HEK293 (cell line): ENCODE measurements at regions not wholly inside any gene's neighbourhood (a gene's known extent, or its start where the extent isn't known, plus 50 kb on each side); places are given as distances from the start of the nearest gene placed in this dataset.

Experiments
- CTCF ChIA-PET: fragments of 350-600 bp; formaldehyde crosslinking; extraction: SDS; loops from one replicate; lab custom pipeline; 2021; ENCODE audit warnings: antibody characterized with exemption; lab: Yijun Ruan, JAX
- POLR2A ChIA-PET: fragments of 300-600 bp; formaldehyde crosslinking; extraction: SDS; loops from one replicate; lab custom pipeline; 2020; ENCODE audit warnings: antibody characterized with exemption, inconsistent platforms; lab: Yijun Ruan, JAX
- H3K27ac ChIP-seq: fragments of 200-500 bp; sonication (Bioruptor generic); 2 replicates; pipeline ENCODE4 v1.5.1; 2014; ENCODE audit warnings: low read depth, low read length, control low read depth, inconsistent platforms; ENCODE audit errors: extremely low read depth
- H3K36me3 ChIP-seq, 2 experiments: fragments of 200-500 bp in 1 of 2; sonication (Bioruptor generic) in 1 of 2; 1 replicate in 1 of 2; 2 replicates in 1 of 2; pipeline ENCODE4 v1.5.1; 2014 to 2017; ENCODE audit warnings: inconsistent platforms in 2 of 2, low read length in 2 of 2; ENCODE audit not compliant: control insufficient read depth in 2 of 2, insufficient read depth in 1 of 2
- H3K4me1 ChIP-seq: fragments of 200-500 bp; sonication (Bioruptor generic); 2 replicates; pipeline ENCODE4 v1.5.1; 2014; ENCODE audit warnings: mild to moderate bottlenecking, low read length, inconsistent platforms; ENCODE audit not compliant: control insufficient read depth, insufficient read depth
- H3K4me3 ChIP-seq: 2 replicates; pipeline ENCODE4 v1.5.1; 2011; ENCODE audit warnings: low read depth, mild to moderate bottlenecking, control low read depth, low read length, moderate library complexity
- H3K9me3 ChIP-seq: fragments of 200-500 bp; sonication (Bioruptor generic); 2 replicates; pipeline ENCODE4 v1.5.1; 2014; ENCODE audit warnings: low read depth, low read length, inconsistent platforms; ENCODE audit not compliant: control insufficient read depth, insufficient read depth
- AEBP2 ChIP-seq: fragments of 450-650 bp; formaldehyde crosslinking; IDR thresholded peaks from 2 replicates; pipeline ENCODE4 v1.5.1; 2016; ENCODE audit warnings: missing biosample characterization, missing genetic modification characterization, borderline replicate concordance
- HOXD13 ChIP-seq: sonication (generic); formaldehyde crosslinking; IDR thresholded peaks from 2 replicates; pipeline ENCODE4 v1.8.0; 2022; ENCODE audit warnings: missing genetic modification reagents, borderline replicate concordance
- ZBTB1 ChIP-seq: fragments of 450-650 bp; formaldehyde crosslinking; IDR thresholded peaks from 2 replicates; pipeline ENCODE4 v1.5.1; 2016; ENCODE audit warnings: missing biosample characterization, missing genetic modification characterization
- ZBTB44 ChIP-seq: fragments of 450-650 bp; IDR thresholded peaks from 2 replicates; pipeline ENCODE4 v1.5.1; 2018; ENCODE audit warnings: missing biosample characterization, mild to moderate bottlenecking, missing genetic modification characterization
- ZFHX2 ChIP-seq: fragments of 450-650 bp; formaldehyde crosslinking; conservative IDR thresholded peaks from 2 replicates; pipeline ENCODE4 v1.5.1; 2016; ENCODE audit warnings: missing biosample characterization, missing genetic modification characterization
- ZNF10 ChIP-seq: fragments of 450-650 bp; formaldehyde crosslinking; IDR thresholded peaks from 2 replicates; pipeline ENCODE4 v1.5.1; 2017; ENCODE audit warnings: missing biosample characterization, missing genetic modification characterization
- ZNF148 ChIP-seq: fragments of 450-650 bp; formaldehyde crosslinking; IDR thresholded peaks from 2 replicates; pipeline ENCODE4 v1.5.0; 2017; ENCODE audit warnings: missing biosample characterization, missing genetic modification characterization, borderline replicate concordance
- ZNF2 ChIP-seq: fragments of 450-650 bp; formaldehyde crosslinking; IDR thresholded peaks from 2 replicates; pipeline ENCODE4 v1.5.1; 2016; ENCODE audit warnings: missing biosample characterization, missing genetic modification characterization
- ZNF48 ChIP-seq: fragments of 450-650 bp; formaldehyde crosslinking; IDR thresholded peaks from 2 replicates; pipeline ENCODE4 v1.5.1; 2016; ENCODE audit warnings: missing biosample characterization, missing genetic modification characterization
- ZNF514 ChIP-seq: fragments of 450-650 bp; formaldehyde crosslinking; IDR thresholded peaks from 2 replicates; pipeline ENCODE4 v1.5.1; 2016; ENCODE audit warnings: missing biosample characterization, missing genetic modification characterization
- ZNF544 ChIP-seq: fragments of 450-650 bp; formaldehyde crosslinking; IDR thresholded peaks from 2 replicates; pipeline ENCODE4 v1.5.0; 2017; ENCODE audit warnings: missing biosample characterization, missing genetic modification characterization
- ZNF560 ChIP-seq: fragments of 450-650 bp; formaldehyde crosslinking; IDR thresholded peaks from 2 replicates; pipeline ENCODE4 v1.5.1; 2017; ENCODE audit warnings: missing biosample characterization, missing genetic modification characterization, borderline replicate concordance
- ZNF658 ChIP-seq: fragments of 450-650 bp; formaldehyde crosslinking; IDR thresholded peaks from 2 replicates; pipeline ENCODE4; 2016; ENCODE audit warnings: missing biosample characterization, missing genetic modification characterization
- ZNF768 ChIP-seq: fragments of 450-650 bp; formaldehyde crosslinking; IDR thresholded peaks from 2 replicates; pipeline ENCODE4 v1.5.1; 2018; ENCODE audit warnings: missing biosample characterization, mild to moderate bottlenecking, missing genetic modification characterization
- ZNF837 ChIP-seq: fragments of 450-650 bp; formaldehyde crosslinking; IDR thresholded peaks from 2 replicates; pipeline ENCODE4 v1.5.1; 2016; ENCODE audit warnings: missing biosample characterization, missing genetic modification characterization
- TF ChIP-seq, protein P1 (sequence below): fragments of 450-650 bp; formaldehyde crosslinking; IDR thresholded peaks from 2 replicates; pipeline ENCODE4 v1.5.1; 2016; ENCODE audit warnings: missing biosample characterization, missing genetic modification characterization
- TF ChIP-seq, protein P2 (sequence below): fragments of 450-650 bp; formaldehyde crosslinking; IDR thresholded peaks from 2 replicates; pipeline ENCODE4 v1.5.1; 2016; ENCODE audit warnings: missing biosample characterization, missing genetic modification characterization
- TF ChIP-seq, protein P3 (sequence below): fragments of 450-650 bp; formaldehyde crosslinking; IDR thresholded peaks from 2 replicates; pipeline ENCODE4 v1.5.1; 2016; ENCODE audit warnings: missing biosample characterization, missing genetic modification characterization
- TF ChIP-seq, protein P4 (sequence below): fragments of 450-650 bp; formaldehyde crosslinking; IDR thresholded peaks from 2 replicates; pipeline ENCODE4 v1.5.1; 2016; ENCODE audit warnings: missing biosample characterization, missing genetic modification characterization
- TF ChIP-seq, protein P5 (sequence below): fragments of 450-650 bp; formaldehyde crosslinking; IDR thresholded peaks from 2 replicates; pipeline ENCODE4 v1.5.1; 2016; ENCODE audit warnings: missing biosample characterization, missing genetic modification characterization, borderline replicate concordance

DNA sequence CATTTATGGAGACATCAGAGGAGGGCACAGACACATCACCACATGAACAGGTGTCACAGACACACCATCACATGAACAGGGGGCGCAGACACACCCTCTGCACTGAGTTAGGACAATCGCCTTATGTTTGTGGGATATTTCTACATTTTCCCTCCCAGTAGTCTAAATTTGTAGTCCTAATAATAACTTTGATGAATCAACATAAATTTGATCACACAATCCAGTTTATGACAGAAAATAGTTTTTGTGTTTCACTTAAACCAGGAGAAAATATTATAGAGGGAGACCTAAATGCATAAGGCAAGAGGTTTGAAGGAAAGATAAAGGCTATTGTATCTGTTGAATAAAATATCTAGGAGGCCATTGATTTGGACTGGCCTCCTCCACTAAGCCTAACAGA is 195.7 kb downstream of the GPX5 start:
- Histone ChIP-seq H3K36me3 (no peaks in the 10 kb centered on the region), H3K9me3 (no peaks in the 10 kb centered on the region), H3K27ac (no peak overlapping the region), H3K4me1 (no peaks in the 10 kb centered on the region), H3K4me3 (no peak overlapping the region)
- ChIA-PET POLR2A (no interaction called here), CTCF (interaction anchor here (0.6 kb wide), 1 partner anchor 40 kb away, joined by 4 read pairs; no protein-coding TSS in a partner anchor)
- no peak for TF ChIP-seq ZNF148 (tag by site-specific recombination)
- no peak for TF ChIP-seq ZBTB44 (tag by site-specific recombination)
- TF ChIP-seq, protein P1, sequence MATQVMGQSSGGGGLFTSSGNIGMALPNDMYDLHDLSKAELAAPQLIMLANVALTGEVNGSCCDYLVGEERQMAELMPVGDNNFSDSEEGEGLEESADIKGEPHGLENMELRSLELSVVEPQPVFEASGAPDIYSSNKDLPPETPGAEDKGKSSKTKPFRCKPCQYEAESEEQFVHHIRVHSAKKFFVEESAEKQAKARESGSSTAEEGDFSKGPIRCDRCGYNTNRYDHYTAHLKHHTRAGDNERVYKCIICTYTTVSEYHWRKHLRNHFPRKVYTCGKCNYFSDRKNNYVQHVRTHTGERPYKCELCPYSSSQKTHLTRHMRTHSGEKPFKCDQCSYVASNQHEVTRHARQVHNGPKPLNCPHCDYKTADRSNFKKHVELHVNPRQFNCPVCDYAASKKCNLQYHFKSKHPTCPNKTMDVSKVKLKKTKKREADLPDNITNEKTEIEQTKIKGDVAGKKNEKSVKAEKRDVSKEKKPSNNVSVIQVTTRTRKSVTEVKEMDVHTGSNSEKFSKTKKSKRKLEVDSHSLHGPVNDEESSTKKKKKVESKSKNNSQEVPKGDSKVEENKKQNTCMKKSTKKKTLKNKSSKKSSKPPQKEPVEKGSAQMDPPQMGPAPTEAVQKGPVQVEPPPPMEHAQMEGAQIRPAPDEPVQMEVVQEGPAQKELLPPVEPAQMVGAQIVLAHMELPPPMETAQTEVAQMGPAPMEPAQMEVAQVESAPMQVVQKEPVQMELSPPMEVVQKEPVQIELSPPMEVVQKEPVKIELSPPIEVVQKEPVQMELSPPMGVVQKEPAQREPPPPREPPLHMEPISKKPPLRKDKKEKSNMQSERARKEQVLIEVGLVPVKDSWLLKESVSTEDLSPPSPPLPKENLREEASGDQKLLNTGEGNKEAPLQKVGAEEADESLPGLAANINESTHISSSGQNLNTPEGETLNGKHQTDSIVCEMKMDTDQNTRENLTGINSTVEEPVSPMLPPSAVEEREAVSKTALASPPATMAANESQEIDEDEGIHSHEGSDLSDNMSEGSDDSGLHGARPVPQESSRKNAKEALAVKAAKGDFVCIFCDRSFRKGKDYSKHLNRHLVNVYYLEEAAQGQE (tag by site-specific recombination), result no peak
- no peak for TF ChIP-seq ZNF658
- TF ChIP-seq, protein P2, sequence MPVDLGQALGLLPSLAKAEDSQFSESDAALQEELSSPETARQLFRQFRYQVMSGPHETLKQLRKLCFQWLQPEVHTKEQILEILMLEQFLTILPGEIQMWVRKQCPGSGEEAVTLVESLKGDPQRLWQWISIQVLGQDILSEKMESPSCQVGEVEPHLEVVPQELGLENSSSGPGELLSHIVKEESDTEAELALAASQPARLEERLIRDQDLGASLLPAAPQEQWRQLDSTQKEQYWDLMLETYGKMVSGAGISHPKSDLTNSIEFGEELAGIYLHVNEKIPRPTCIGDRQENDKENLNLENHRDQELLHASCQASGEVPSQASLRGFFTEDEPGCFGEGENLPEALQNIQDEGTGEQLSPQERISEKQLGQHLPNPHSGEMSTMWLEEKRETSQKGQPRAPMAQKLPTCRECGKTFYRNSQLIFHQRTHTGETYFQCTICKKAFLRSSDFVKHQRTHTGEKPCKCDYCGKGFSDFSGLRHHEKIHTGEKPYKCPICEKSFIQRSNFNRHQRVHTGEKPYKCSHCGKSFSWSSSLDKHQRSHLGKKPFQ (tag by site-specific recombination), result no peak
- TF ChIP-seq ZNF768 (tag by site-specific recombination), result no peak
- TF ChIP-seq ZNF10 (tag by site-specific recombination), result no peak
- TF ChIP-seq HOXD13 (CRISPR knock-in tag), result no peak
- TF ChIP-seq ZNF2, result no peak
- no peak for TF ChIP-seq ZBTB1 (tag by site-specific recombination)
- TF ChIP-seq ZNF560, result no peak
- TF ChIP-seq ZNF48 (tag by site-specific recombination), result no peak
- TF ChIP-seq AEBP2, result no peak
- TF ChIP-seq, protein P3, sequence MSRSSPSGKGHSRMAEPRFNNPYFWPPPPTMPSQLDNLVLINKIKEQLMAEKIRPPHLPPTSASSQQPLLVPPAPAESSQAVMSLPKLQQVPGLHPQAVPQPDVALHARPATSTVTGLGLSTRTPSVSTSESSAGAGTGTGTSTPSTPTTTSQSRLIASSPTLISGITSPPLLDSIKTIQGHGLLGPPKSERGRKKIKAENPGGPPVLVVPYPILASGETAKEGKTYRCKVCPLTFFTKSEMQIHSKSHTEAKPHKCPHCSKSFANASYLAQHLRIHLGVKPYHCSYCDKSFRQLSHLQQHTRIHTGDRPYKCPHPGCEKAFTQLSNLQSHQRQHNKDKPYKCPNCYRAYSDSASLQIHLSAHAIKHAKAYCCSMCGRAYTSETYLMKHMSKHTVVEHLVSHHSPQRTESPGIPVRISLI (tag by site-specific recombination), result no peak
- TF ChIP-seq ZNF837 (tag by site-specific recombination), result no peak
- TF ChIP-seq, protein P4, sequence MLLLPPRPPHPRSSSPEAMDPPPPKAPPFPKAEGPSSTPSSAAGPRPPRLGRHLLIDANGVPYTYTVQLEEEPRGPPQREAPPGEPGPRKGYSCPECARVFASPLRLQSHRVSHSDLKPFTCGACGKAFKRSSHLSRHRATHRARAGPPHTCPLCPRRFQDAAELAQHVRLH (tag by site-specific recombination), result no peak
- TF ChIP-seq ZFHX2 (tag by site-specific recombination), result no peak
- no peak for TF ChIP-seq ZNF514 (tag by site-specific recombination)
- no peak for TF ChIP-seq ZNF544 (tag by site-specific recombination)
- TF ChIP-seq, protein P5, sequence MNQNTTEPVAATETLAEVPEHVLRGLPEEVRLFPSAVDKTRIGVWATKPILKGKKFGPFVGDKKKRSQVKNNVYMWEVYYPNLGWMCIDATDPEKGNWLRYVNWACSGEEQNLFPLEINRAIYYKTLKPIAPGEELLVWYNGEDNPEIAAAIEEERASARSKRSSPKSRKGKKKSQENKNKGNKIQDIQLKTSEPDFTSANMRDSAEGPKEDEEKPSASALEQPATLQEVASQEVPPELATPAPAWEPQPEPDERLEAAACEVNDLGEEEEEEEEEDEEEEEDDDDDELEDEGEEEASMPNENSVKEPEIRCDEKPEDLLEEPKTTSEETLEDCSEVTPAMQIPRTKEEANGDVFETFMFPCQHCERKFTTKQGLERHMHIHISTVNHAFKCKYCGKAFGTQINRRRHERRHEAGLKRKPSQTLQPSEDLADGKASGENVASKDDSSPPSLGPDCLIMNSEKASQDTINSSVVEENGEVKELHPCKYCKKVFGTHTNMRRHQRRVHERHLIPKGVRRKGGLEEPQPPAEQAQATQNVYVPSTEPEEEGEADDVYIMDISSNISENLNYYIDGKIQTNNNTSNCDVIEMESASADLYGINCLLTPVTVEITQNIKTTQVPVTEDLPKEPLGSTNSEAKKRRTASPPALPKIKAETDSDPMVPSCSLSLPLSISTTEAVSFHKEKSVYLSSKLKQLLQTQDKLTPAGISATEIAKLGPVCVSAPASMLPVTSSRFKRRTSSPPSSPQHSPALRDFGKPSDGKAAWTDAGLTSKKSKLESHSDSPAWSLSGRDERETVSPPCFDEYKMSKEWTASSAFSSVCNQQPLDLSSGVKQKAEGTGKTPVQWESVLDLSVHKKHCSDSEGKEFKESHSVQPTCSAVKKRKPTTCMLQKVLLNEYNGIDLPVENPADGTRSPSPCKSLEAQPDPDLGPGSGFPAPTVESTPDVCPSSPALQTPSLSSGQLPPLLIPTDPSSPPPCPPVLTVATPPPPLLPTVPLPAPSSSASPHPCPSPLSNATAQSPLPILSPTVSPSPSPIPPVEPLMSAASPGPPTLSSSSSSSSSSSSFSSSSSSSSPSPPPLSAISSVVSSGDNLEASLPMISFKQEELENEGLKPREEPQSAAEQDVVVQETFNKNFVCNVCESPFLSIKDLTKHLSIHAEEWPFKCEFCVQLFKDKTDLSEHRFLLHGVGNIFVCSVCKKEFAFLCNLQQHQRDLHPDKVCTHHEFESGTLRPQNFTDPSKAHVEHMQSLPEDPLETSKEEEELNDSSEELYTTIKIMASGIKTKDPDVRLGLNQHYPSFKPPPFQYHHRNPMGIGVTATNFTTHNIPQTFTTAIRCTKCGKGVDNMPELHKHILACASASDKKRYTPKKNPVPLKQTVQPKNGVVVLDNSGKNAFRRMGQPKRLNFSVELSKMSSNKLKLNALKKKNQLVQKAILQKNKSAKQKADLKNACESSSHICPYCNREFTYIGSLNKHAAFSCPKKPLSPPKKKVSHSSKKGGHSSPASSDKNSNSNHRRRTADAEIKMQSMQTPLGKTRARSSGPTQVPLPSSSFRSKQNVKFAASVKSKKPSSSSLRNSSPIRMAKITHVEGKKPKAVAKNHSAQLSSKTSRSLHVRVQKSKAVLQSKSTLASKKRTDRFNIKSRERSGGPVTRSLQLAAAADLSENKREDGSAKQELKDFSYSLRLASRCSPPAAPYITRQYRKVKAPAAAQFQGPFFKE, result no peak
